ENCODE measurements at regions not wholly inside any gene's neighbourhood (a gene's known extent, or its start where the extent isn't known, plus 50 kb on each side); places are given as distances from the start of the nearest gene placed in this dataset.
"Not testable (repeated sequence)": the region's sequence is repeated elsewhere in the genome, so short reads cannot be mapped to it uniquely, and the experiment has no call there.

DNA sequence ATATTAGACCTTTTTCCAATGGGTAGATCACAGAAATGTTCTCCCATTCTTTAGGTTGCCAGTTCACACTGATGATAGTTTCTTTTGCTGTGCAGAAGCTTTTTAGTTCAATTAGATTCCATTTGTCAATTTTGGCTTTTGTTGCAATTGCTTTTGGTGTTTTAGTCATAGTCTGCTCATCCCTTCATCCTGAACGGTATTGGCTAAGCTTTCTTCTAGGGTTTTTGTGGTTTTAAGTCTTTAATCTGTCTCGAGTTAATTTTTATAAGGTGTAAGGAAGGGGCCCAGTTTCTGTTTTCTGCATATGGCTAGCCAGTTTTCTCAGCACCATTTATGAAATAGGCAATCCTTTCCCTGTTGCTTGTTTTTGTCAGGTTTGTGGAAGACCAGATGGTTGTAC, 564.3 kb upstream of the ZNF337 start:
- not testable (repeated sequence) for H3K9me3 Mint-ChIP-seq; H3K36me3 Mint-ChIP-seq; H3K4me3 Mint-ChIP-seq; H3K27ac Mint-ChIP-seq; H3K27me3 Mint-ChIP-seq (ENCODE audit: low read depth in 3 of 3); H3K4me1 Mint-ChIP-seq; DNase-seq

DNA sequence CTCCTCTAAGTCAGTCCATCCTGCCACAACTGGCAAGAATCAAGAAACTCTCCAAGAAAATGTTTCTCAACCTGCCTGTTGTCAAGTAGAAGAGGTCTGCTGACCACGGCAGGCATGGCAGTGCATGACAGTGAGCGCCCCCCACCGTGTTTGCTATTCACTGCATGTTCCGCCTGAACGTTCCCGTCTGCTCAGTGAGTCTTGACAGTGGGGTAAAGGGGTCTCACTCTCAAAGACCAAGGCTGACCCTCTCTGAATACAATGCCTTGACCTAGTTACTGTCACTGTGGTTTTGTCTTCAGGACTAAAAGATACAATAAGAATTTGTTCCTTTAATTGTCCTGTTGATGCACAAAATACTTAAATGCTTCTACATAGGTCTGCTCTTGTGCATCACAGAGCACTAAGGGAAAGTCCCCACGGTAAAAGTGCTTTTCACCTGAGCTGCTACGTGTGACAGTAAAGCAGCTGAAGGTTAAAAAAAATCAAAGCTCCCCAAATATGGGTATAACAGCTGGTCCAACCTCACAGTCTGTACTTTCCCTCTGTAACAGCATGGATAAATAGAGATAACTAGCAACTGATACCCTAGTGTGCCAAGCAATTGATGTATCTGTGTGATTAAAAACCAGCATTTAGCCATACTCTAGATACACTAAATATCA, 555.8 kb upstream of the ZNF337 start:
- not testable (repeated sequence) for H3K9me3 Mint-ChIP-seq; H3K4me1 Mint-ChIP-seq; DNase-seq; H3K27me3 Mint-ChIP-seq (ENCODE audit: low read depth in 3 of 3); H3K27ac Mint-ChIP-seq; H3K36me3 Mint-ChIP-seq; H3K4me3 Mint-ChIP-seq

DNA sequence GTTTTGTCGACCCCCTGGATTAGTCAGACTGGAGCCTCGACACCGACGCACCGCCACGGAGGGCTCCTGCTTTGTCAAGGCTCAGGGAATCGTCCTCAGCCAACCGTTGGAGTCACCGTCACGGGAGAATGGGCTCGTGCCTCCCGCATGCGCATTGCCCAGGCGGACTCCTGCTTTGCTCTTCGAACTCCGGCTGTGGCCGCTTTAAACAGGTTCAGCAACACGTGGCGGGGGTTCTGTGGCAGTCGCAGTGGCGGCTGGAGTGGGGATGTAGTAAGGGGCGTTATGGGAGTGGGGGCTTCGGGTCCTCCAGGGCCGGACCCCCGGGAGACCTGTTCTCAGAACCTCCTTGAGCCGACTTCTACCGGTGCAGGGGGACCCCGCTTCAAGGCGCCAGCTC, 554.7 kb upstream of the ZNF337 start:
- H3K4me3 Mint-ChIP-seq; DNase-seq; H3K9me3 Mint-ChIP-seq; H3K36me3 Mint-ChIP-seq; H3K27ac Mint-ChIP-seq; H3K4me1 Mint-ChIP-seq; H3K27me3 Mint-ChIP-seq (ENCODE audit: low read depth in 3 of 3): not testable (repeated sequence)

DNA sequence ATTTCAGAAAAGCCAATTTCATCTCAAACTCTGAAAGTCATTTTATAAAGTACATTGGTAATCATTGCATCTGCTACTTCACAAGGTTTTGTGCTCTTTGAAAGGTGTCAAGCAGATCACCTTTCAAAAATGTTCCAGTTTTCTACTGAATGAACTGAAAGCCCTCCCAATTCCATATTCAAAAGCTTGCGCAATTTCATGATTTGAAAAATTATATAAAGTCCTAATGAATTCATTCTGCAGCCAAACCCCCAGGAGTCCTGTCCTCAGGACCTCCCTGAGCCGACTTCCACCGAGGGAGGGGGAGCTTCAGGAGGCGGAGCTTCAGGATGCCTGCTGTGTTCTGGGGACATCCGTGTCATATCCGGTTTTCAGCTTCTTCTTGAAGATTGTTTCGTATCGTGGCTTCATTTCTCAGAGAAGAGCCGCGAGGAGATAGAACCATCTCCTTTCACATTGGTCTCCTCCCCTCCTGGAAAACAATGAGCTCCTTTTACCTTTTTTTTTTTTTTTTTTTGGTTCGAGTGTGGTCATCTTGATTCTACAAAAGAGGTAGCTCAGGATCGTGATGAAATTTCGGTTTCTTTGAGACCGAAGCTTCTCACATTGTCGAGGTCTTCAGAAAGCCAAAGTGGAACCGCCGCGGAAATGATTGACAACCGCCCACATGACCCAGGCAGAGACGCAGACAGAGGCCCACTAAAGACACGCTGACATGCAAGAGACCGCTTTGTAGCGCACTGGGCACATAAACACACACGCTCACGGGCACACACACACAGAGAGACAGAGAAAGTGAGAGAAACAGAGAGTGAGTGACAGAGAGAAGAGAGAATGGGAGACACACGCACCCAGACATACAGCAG, 553.8 kb upstream of the ZNF337 start:
- not testable (repeated sequence) for H3K4me1 Mint-ChIP-seq; H3K36me3 Mint-ChIP-seq; H3K27ac Mint-ChIP-seq; H3K9me3 Mint-ChIP-seq; H3K27me3 Mint-ChIP-seq (ENCODE audit: low read depth in 3 of 3); DNase-seq; H3K4me3 Mint-ChIP-seq

DNA sequence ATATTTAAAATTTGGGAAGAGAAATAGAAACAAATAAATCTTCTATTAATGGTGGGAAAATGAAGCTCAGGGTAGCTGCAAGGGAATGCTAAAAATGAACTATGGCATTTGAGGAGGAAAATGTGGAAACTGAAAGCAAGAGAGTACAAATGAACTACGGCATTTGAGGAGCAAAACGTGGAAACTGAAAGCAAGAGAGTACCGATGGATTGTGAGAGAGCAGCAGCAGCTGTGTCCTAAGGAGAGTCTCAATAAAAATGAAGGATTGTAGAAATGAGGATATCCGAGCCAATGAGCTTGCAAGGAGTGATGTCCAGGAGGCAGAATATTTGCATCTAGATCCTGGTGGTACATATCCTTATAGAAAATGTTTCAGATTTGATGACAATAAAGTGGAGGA, 547.1 kb upstream of the ZNF337 start:
- Mint-ChIP-seq H3K36me3 (no peaks in the 10 kb centered on the region), H3K27ac (no peak overlapping the region), H3K4me3 (no peak overlapping the region), H3K27me3 (ENCODE audit: low read depth in 3 of 3) (peaks cover 0 to 5% (median 2%) of the 10 kb centered on the region in 3 donors), H3K4me1 (no peaks in the 10 kb centered on the region), H3K9me3 (peaks cover 2 to 9% (median 4%) of the 10 kb centered on the region in 6 donors)
- no peak for DNase-seq

DNA sequence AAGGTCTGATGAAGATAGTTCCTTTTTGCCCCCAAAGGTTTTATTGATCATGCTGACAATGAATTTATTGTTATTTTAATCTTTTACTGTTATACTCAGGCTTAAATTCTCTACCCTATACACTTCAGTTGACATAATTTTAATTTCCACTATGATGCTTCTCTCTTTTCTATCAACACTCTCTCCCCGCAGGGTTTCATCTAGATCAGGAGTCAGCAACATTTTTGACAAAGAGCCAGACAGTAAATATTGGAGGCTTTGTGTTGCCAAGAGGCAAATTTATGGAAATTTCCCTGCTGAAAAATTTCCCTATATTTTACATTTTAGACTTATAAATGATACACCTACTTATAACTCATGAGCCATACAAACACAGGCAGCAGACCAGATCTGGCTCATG, 524.0 kb upstream of the ZNF337 start:
- H3K27me3 Mint-ChIP-seq (ENCODE audit: low read depth in 3 of 3), result peaks cover 0 to 11% (median 3%) of the 10 kb centered on the region in 3 donors
- not testable (repeated sequence) for H3K36me3 Mint-ChIP-seq, H3K27ac Mint-ChIP-seq, H3K4me3 Mint-ChIP-seq, H3K4me1 Mint-ChIP-seq, H3K9me3 Mint-ChIP-seq, DNase-seq

DNA sequence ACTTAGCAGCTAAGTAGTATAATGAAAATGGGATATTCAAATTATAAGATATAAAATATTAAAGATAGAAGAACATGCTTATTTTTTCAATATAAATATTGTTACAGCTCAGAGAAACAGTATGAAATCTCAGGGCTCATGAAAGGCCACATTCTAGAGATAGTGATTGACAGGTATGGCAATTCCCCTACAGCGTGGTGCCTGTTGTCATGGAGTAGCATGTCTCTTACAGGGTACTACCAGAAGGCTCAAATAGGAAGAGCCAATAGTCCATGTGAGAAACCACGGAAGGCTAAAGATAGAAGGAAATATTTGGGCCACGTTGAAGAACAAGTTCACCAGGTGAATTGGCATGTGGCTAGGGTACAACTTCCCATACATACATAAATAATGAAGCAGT, 522.9 kb upstream of the ZNF337 start:
- DNase-seq, H3K27ac Mint-ChIP-seq: not testable (repeated sequence)

DNA sequence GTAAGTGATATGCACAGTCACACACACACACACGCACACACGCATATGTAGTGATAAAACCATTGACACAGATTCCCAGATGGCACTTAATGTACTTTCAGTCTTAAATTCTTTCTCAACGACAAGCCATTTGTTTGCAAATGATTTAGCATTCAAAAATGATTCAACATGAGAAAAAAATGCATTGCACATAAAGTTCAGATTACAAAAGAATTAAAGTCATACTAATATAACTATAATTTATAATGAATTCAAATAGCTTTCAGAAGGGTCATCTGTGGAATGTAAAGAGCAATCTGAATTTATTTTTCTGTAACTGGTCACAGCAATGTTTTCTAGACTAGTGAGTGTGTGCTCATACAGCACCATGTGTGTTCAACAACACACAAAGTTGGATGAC, 521.6 kb upstream of the ZNF337 start:
- no peaks in the 10 kb centered on the region for H3K4me1 Mint-ChIP-seq
- H3K27me3 Mint-ChIP-seq (ENCODE audit: low read depth in 3 of 3), result peaks cover 0 to 9% (median 3%) of the 10 kb centered on the region in 3 donors
- no peaks in the 10 kb centered on the region for H3K9me3 Mint-ChIP-seq
- no peaks in the 10 kb centered on the region for H3K36me3 Mint-ChIP-seq
- DNase-seq, result no peak
- H3K4me3 Mint-ChIP-seq, result no peak overlapping the region
- no peak overlapping the region for H3K27ac Mint-ChIP-seq

More for the DNA sequence above, 522.9 kb upstream of the ZNF337 start:
- H3K9me3 Mint-ChIP-seq, H3K36me3 Mint-ChIP-seq, H3K4me1 Mint-ChIP-seq, H3K4me3 Mint-ChIP-seq: not testable (repeated sequence)
- H3K27me3 Mint-ChIP-seq (ENCODE audit: low read depth in 3 of 3), result peaks cover 0 to 11% (median 3%) of the 10 kb centered on the region in 3 donors

DNA sequence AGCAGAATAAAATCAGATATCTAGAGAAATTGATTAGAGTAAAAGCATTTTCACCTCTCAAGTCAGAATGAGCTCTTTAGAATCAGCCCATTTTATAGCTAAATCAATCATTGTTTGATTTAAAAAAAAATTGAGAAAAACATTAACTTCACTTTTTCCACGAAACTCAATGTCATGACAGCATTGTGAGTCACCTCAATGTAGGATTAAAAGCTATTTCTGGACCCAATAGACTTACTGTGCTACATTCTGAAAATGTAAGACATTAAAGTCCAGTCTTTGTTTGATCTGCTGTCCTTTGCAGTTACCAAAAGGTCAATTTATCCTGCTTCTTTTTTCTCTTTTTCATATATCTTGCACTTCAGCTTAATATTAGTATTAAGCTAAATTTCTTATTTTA, 519.4 kb upstream of the ZNF337 start:
- Mint-ChIP-seq H3K4me1 (no peaks in the 10 kb centered on the region), H3K27ac (no peak overlapping the region), H3K4me3 (no peak overlapping the region), H3K36me3 (no peaks in the 10 kb centered on the region), H3K9me3 (no peaks in the 10 kb centered on the region), H3K27me3 (ENCODE audit: low read depth in 3 of 3) (peaks cover 0 to 14% (median 0%) of the 10 kb centered on the region in 3 donors)
- no peak for DNase-seq

DNA sequence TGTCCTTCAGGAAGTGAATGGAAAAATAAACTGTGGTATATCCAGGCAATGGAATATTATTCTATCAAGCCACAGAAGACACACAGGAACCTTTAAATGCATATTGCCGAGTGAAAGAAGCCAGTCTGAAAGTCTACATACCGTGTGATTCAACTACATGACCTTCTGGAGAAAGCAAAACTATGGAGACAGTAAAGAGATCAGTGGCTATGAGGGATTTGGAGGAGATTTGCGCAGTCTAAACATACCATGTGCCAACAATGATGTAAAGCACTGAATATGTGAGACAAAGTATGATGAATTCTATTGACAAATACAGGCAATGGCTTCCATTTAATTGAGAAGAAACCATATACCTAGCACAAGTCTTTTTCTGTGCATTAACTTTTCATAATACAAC, 518.3 kb upstream of the ZNF337 start:
- Mint-ChIP-seq H3K4me3 (no peak overlapping the region), H3K27me3 (ENCODE audit: low read depth in 3 of 3) (peaks cover 2 to 11% (median 4%) of the 10 kb centered on the region in 3 donors), H3K36me3 (no peaks in the 10 kb centered on the region), H3K27ac (no peak overlapping the region), H3K9me3 (peaks cover 0 to 5% (median under 1%) of the 10 kb centered on the region in 6 donors), H3K4me1 (no peaks in the 10 kb centered on the region)
- DNase-seq, result no peak

DNA sequence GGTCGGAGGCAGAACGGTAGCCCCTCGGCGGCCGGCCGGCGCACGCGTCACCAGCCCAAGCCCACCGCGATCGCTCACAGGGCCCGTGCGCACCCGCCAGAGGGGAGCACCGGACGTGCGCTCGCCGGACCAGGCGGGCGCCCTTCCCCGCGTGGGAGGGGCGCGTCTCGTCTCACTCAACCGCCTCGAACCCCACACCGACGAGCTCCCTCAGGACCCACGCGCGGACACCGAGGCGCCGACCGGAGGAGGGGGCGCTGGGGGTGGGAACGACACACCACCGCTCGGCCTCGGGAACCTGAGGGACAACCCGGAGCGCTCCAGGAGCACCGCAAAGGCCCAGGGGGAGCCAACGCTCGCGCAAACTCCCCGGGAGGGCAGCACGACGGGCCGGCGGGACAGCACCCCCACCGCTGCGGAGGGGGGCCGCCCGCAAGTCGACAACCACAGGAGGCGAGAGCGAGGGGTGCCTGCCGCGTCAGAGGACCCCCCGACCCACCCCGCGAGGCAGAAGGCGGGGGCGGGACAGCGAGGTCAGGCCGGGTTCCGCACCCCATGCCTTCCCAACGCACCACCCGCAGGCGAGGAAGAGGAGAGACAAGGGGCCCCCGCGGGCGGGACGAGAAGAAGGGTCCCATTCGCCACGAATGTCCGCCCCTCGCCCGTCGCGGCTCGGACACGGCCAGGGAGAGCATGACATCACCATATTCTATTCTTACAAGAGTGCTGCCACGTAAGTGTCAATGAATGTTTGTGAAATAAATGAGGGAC, 512.7 kb upstream of the ZNF337 start:
- peak overlapping the region in 4 of 5 donors; percentile 10 to 38 (median 24) for H3K4me3 Mint-ChIP-seq
- DNase-seq, result no peak
- H3K27me3 Mint-ChIP-seq (ENCODE audit: low read depth in 3 of 3), result peaks cover 10 to 21% (median 19%) of the 10 kb centered on the region in 3 donors
- H3K4me1 Mint-ChIP-seq, result peaks cover 6 to 7% of the 10 kb centered on the region in 2 donors
- H3K36me3 Mint-ChIP-seq, result no peaks in the 10 kb centered on the region
- peaks cover 0 to 18% (median 4%) of the 10 kb centered on the region in 6 donors for H3K9me3 Mint-ChIP-seq
- H3K27ac Mint-ChIP-seq, result no peak overlapping the region

DNA sequence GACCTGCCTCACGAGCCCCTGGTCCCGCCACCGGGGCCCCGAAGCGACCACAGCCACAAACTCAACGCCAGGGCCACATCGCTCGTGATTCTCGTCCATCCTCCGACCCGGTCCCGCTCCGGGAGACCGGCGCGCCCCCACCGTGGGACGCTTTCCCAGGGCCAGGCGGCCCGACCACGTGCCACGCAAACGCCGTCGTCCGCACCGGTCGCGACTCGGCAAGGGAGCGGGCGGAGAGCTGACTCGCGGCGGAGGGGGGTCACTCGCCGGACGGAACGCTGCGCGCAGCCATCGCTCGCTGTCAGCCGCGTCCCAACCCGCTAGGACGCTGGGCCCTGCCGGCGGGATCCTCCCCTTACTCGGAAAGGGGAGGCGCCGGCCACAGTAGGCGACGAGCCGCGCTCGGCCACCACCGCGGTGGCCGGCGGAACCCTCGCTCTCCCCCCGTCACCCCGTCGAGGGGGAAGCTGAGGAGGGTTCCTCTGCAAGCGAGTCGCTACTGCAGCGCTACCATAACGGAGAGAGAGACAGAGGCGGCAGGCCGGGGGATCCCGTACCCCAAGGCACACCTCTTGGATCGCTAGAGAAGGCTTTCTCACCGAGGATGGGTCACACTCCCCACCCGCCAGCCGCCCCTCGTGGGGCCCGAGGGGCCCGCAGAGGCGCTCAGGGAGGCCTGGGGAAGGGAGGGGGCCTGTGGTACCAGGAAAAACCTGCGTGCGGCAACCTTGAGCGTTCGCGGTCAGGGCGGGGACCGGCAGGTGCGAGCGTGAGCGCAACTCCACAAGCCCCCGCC, 511.8 kb upstream of the ZNF337 start:
- Mint-ChIP-seq H3K36me3 (no peaks in the 10 kb centered on the region), H3K9me3 (peaks cover 0 to 18% (median 4%) of the 10 kb centered on the region in 6 donors), H3K4me1 (peaks cover 6 to 7% of the 10 kb centered on the region in 2 donors), H3K4me3 (no peak overlapping the region), H3K27ac (no peak overlapping the region), H3K27me3 (ENCODE audit: low read depth in 3 of 3) (peaks cover 10 to 19% (median 19%) of the 10 kb centered on the region in 3 donors)
- no peak for DNase-seq

DNA sequence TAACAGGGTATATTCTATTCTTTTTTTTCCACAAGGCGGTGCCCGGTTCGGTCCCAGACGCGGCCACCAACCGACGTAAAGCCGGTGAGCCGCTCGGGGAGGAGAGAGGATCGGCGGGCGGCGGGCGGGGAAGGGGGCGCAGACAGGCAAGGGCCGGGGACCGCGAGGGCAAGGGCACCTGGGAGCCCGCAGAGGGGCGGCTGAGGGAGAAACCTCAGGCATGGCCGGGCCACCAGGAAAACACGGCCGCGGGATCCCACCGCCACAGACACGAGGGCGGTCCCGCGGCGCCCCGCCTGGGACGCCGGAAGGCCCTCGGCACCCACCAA, 511.3 kb upstream of the ZNF337 start:
- not testable (repeated sequence) for H3K36me3 Mint-ChIP-seq, H3K4me1 Mint-ChIP-seq, H3K27ac Mint-ChIP-seq, DNase-seq
- Mint-ChIP-seq H3K9me3 (peaks cover 0 to 23% (median 9%) of the 10 kb centered on the region in 6 donors), H3K27me3 (ENCODE audit: low read depth in 3 of 3) (peaks cover 10 to 24% (median 17%) of the 10 kb centered on the region in 3 donors), H3K4me3 (peak overlapping the region; percentile 52 to 73 (median 60))

All from immature natural killer cell (primary cell).